ENCODE measurements at regions not wholly inside any gene's neighbourhood (a gene's known extent, or its start where the extent isn't known, plus 50 kb on each side); places are given as distances from the start of the nearest gene placed in this dataset.

GRCh38 chr2:217717646-217718045, 285.1 kb downstream of the TNS1 start:
- Histone ChIP-seq H3K9me3 (no peaks in the 10 kb centered on the region), H3K4me1 (no peaks in the 10 kb centered on the region), H3K36me3 (replicated peaks in 1 of 2; ENCODE audit: insufficient read depth in 1 of 2, low read depth in 2 of 2) (no peaks in the 10 kb centered on the region), H3K4me3 (no peak overlapping the region), H3K27ac (no peak overlapping the region), H3K27me3 (no peaks in the 10 kb centered on the region)
- no peak for ATAC-seq
- DNase-seq: no peak
- WGBS, 2 donors: 91 to 92% methylated on average over 10 of the region's 10 CpGs
- TF ChIP-seq POLR2A (IDR thresholded peaks at IDR 0.05) (no peak), CTCF (IDR thresholded peaks at IDR 0.05) (no peak)
- intact Hi-C loops (cut with DNase I): loop anchor here (10.0 kb wide), 1 partner anchor 1033 kb away; no protein-coding TSS in a partner anchor

DNA sequence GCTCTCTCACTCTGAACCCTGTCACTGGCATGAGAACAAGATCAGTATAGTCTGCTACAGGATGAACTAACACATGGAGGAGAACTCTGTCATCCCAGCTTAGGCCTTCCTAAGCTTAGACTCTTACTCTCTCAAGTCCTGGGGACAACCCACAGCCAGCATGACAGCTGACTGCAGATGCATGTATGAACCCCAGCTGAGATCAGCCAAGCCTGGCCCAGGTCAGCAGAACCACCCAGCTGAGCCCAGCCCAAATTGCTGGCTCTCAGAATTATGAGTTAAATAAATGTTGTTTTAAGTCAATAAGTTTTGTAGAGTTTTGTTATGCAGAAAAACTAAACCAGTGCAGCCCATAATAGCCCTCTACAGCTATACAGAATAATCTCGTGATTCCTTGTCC, 287.3 kb downstream of the TNS1 start:
- H3K4me1 ChIP-seq: no peaks in the 10 kb centered on the region
- H3K27me3 ChIP-seq: no peaks in the 10 kb centered on the region
- no peak overlapping the region for H3K4me3 ChIP-seq
- WGBS, 2 donors: 88 to 90% methylated on average over 1 of the region's 1 CpG
- no peak for DNase-seq
- H3K9me3 ChIP-seq: no peaks in the 10 kb centered on the region
- no peak for ATAC-seq
- intact Hi-C loops (cut with DNase I): loop anchor here (10.0 kb wide), 1 partner anchor 1031 kb away; no protein-coding TSS in a partner anchor
- no peaks in the 10 kb centered on the region for H3K36me3 ChIP-seq (replicated peaks in 1 of 2; ENCODE audit: insufficient read depth in 1 of 2, low read depth in 2 of 2)
- no peak for TF ChIP-seq CTCF (IDR thresholded peaks at IDR 0.05)
- TF ChIP-seq POLR2A (IDR thresholded peaks at IDR 0.05): no peak
- H3K27ac ChIP-seq: no peak overlapping the region

- TF ChIP-seq CTCF (IDR thresholded peaks at IDR 0.05): no peak
- no peak for TF ChIP-seq POLR2A (IDR thresholded peaks at IDR 0.05)
- DNase-seq (peak in 2 of 4 donors; percentile 21 to 50), ATAC-seq (peak; percentile 36)
- no peaks in the 10 kb centered on the region for H3K4me1 ChIP-seq
- WGBS, 2 donors: 53 to 73% methylated on average over 6 to 10 of the region's 10 CpGs
- no peak overlapping the region for H3K27ac ChIP-seq
- no peak overlapping the region for H3K4me3 ChIP-seq
- no peaks in the 10 kb centered on the region for H3K36me3 ChIP-seq (replicated peaks in 1 of 2; ENCODE audit: insufficient read depth in 1 of 2, low read depth in 2 of 2)
- intact Hi-C loops (cut with DNase I): loop anchor here (10.0 kb wide), 1 partner anchor 1030 kb away; no protein-coding TSS in a partner anchor
- H3K9me3 ChIP-seq: no peaks in the 10 kb centered on the region
- H3K27me3 ChIP-seq: no peaks in the 10 kb centered on the region
These were observed 288.5 kb downstream of the TNS1 start for GRCh38 chr2:217714287-217714751.

DNA sequence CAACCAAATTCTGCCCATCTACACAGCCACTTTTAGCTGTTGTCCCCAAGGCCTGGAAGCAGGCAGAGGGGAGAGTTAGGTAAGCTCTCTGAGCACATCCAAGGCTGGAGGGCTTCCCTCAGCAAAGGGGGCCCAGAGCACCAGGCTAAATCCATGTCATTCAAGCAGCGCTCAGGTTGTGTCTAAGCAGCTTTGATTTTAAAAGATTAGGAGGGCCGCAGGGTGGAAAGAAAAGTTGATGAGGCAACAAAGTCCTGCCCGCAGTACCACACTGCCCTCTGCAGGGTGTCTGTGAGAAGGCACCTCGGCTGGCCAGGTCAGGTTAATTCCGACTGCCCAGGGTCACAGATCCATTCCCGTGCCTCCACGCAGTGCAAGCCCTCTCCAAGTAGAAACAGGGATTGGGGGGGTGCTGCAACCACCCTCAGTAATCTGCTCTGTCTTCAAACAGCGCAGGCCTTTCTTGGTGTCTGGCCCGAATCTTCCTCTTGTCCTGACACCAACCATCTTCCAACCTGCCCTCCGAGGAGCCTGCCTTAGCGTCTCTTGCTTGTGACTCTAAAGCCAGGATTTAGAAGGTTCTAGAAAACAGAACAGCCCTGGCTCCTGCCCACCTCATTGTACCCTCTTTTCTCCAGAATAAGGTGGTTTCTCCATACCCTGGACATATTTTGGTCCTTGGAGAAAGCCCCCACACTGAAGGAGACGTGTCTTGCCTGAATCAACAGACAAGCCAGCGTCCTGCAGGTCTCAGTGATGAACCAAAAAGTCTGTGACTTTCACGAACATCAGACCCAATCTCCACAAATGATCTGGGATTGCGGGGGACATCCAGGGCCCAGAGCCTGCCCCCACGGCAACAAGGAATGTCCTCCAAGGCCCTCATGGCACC, 289.2 kb downstream of the TNS1 start:
- intact Hi-C loops (cut with DNase I): loop anchor here (10.0 kb wide), 1 partner anchor 1029 kb away; no protein-coding TSS in a partner anchor
- H3K9me3 ChIP-seq: no peaks in the 10 kb centered on the region
- DNase-seq: peak; percentile 68 to 77 (median 76)
- no peak overlapping the region for H3K4me3 ChIP-seq
- H3K36me3 ChIP-seq (replicated peaks in 1 of 2; ENCODE audit: insufficient read depth in 1 of 2, low read depth in 2 of 2): no peaks in the 10 kb centered on the region
- no peak for TF ChIP-seq POLR2A (IDR thresholded peaks at IDR 0.05)
- peak; percentile 88 to 92 (median 90) for TF ChIP-seq CTCF (IDR thresholded peaks at IDR 0.05)
- WGBS, 2 donors: 35 to 36% methylated on average over 16 of the region's 16 CpGs
- ATAC-seq: peak; percentile 80
- H3K4me1 ChIP-seq: no peaks in the 10 kb centered on the region
- no peak overlapping the region for H3K27ac ChIP-seq
- H3K27me3 ChIP-seq: no peaks in the 10 kb centered on the region

Measured in body of pancreas (tissue), 4 donors.